GM08714 (cell line): ENCODE measurements at regions not wholly inside any gene's neighbourhood (a gene's known extent, or its start where the extent isn't known, plus 50 kb on each side); places are given as distances from the start of the nearest gene placed in this dataset.

Source experiments
- H3K4me3 ChIP-seq: fragments of 200-500 bp; sonication (Bioruptor generic); 2 replicates; pipeline ENCODE4 v1.5.1; 2014; ENCODE audit warnings: mild to moderate bottlenecking, low read length, inconsistent platforms
- ZNF274 ChIP-seq: IDR thresholded peaks from 2 replicates; pipeline ENCODE4 v1.6.1; 2012; ENCODE audit warnings: mild to moderate bottlenecking, low read depth, low read length

DNA sequence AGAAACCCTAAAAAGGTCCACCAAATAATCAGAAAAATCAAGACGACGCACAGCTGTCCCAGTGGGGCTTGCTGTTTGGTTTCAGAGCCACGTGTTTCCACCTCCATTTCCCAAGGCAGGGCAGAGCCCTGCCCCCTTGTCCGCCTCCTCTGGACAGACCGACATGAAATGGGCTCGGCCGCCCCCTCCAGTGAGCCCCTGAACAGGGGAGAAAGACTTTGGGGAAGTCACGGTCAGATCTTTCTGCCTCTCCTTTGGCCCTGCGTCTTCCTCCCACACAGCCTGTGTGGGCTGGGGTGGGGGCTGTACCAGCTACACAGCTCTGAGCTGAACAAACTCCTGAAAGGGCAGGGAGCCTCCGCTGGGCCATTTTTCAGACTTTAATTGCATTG lies 230.7 kb downstream of the ENGASE start:
- no peak overlapping the region for H3K4me3 ChIP-seq
- TF ChIP-seq ZNF274: no peak

DNA sequence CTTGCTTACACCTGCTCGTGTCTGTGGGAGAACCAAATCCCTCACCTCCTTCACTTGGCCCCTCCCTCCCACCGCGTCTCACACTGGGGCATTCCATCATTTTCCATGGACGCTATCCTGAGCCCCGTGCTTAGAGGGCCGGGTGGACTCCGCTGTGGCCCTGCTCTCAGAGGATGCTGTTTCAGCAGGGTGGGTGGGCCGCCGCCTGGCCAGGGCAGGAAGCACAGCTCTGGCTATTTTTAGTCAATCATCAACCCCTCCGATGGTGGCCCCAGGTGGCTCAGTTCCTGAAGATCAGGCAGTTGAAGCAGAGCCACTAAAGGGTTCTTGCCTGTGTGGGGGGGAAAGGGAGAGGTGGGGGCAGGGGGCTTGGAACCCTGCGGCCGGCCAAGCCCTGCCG lies 230.3 kb downstream of the ENGASE start:
- no peak overlapping the region for H3K4me3 ChIP-seq
- TF ChIP-seq ZNF274: no peak

DNA sequence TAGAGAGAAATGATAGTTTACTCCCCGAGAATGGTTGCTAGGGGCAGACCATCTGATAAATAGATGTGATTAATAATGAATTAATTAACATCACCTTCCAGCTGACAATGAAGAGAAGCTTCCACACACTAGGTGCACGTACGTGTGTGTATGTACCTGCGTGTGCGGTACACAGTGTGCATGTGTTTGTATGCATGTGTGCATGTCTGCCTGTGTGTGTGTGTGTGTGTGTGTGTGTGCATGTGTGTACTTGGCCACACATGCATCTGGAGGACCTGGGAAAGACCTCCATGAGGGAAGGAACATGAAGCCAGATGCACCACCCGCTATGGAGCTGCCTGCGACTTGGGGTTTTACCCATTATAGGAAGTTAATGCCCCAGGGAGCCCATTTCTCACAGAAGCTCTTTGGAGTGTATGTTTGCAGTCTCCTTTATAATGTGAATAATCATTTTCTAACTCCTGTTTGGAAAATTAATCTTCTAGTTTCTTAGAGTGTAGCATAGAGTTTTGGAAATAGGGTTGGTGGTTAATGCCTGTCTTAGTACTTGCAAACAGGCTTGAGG lies 229.1 kb downstream of the ENGASE start:
- TF ChIP-seq ZNF274: no peak

DNA sequence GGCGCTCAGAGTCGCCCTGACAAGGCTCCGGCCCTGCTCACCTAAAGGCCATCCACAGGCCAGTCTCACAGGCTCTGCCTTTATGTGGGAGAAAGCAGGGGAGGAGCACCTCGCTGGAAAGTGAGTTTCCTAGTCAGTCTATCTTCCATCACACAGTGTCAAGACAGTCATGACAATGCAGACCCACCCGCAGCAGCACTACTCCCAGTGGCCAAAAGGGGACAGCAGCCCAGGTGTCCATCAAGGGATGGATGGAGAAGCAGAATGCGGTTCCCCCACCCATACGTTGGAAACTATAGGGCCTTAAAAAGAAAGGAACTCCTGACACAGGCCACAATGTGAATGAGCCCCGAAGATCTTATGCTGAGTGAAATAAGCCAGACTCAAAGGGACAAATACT lies 226.8 kb downstream of the ENGASE start:
- TF ChIP-seq ZNF274: no peak
- H3K4me3 ChIP-seq: no peak overlapping the region

More for the DNA sequence above, 229.1 kb downstream of the ENGASE start:
- no peak overlapping the region for H3K4me3 ChIP-seq

DNA sequence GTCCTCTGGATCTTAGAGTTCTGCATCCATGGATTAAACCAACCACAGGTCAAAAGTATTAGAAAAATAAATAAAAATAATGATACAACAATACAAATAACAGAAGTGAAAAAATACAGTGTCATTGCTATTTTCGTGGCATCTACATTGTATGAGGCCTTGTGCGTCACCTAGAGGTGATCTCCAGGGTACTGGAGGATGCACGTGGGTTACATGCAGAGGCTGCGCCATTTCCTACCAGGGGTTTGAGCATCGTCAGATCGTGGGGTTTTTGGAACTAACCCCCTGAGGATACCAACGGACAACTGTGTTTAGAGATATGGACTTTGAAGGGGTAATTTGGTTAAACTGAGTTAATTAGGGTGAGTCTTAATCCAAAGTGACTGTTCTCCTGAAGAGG lies 224.7 kb downstream of the ENGASE start:
- TF ChIP-seq ZNF274: no peak
- H3K4me3 ChIP-seq: no peak overlapping the region

DNA sequence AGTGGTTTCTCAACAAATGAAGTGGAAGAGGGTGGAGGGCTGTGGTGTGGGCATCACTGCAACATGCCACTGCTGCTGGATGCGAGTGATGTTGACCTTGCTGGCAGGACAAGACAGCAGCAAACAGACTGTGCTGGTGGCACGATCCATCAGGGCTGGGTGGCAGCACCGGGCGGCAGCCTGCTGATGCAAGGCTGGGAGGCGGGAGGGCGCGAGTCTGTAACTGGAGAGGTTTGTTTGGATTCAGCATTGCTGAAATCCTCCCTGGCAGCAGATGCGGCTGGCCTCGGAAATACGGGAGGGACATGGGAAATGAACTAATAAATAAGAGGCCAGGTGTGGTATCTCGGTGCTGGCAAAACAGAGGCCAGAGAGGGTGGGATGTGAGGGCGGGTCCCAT lies 224.2 kb downstream of the ENGASE start:
- no peak for TF ChIP-seq ZNF274
- H3K4me3 ChIP-seq: no peak overlapping the region

DNA sequence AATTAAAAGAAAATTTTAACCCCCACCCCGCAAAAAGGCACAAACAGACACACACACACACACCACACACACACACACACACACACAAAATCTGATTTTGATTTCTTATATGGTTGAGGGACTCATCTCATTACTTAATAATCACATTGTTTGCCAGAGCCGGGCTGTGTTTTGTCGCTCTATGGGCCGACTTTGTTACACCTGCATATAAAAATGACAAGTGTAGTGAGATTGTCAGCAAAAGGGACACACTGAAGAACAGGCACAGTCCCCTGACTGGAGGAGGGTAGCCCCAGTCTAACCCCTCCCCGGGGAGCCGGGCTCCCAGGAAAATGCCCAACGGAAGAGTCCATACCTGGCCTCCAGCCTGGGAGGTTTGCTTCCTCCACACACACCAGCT lies 221.6 kb downstream of the ENGASE start:
- no peak overlapping the region for H3K4me3 ChIP-seq
- TF ChIP-seq ZNF274: no peak

DNA sequence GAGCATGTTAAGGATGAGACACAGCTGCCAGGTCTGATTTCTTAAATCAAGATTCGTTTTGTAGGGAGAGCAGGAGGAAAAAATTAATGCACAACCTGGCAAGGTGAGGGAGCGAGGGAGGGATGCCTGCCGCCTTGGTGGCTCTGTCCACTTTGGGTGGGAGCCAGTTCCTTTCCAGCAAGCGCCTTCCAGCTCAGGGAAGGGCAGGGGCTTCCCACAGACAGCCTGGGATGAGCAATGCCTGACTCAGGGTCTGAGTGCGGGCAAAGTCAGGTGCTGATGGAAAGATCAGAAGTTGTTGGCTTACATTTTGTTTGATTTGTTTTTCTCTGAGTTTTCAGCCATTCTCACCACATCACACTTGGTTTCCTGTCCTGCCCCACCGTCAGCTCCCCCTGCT lies 220.7 kb downstream of the ENGASE start:
- H3K4me3 ChIP-seq: no peak overlapping the region
- TF ChIP-seq ZNF274: no peak

DNA sequence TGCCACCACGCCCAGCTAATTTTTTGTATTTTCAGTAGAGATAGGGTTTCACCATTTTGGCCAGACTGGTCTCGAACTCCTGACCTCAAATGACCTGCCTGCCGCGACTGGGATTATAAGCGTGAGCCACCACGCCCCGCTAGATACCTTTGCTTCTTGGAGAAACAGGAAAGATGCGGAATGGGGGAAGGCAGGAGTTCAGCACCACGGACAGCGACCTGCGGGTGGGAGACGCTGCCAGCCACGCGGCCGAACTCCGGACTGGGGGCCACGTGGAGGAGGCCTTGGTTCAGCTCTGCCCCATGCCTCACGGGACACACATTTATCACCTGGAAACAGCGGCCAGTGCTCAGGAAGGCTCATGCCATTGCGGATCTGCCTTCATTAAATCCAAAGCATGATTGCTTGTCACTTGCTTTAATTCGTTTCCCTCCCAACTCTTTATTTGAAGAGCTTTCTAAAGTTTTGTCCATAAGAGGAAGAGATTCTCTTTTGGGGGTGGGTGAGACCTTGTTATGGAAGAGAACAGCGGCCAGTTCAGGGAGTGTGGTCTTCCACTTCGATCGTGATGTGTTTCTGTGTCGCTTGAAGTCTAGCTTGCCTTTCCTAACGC lies 219.9 kb downstream of the ENGASE start:
- no peak overlapping the region for H3K4me3 ChIP-seq
- TF ChIP-seq ZNF274: no peak

DNA sequence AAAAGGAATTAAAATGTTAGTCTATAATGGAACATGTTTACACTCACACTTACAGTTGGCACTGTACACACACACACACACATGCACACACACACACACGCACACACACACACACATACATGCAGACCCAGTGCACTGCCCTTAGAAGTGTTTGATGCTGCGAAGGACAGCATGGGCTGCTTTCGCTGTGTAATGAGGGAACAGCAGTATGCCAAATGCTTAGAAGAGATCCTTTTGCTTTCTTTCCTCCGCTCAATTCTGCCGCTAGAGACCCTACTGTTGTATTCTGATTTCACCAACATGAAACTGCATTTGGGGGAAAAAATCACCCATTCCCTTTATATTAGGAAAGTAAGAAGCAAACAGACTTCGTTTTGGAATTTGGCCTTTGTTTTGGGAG lies 217.9 kb downstream of the ENGASE start:
- no peak for TF ChIP-seq ZNF274
- H3K4me3 ChIP-seq: no peak overlapping the region

DNA sequence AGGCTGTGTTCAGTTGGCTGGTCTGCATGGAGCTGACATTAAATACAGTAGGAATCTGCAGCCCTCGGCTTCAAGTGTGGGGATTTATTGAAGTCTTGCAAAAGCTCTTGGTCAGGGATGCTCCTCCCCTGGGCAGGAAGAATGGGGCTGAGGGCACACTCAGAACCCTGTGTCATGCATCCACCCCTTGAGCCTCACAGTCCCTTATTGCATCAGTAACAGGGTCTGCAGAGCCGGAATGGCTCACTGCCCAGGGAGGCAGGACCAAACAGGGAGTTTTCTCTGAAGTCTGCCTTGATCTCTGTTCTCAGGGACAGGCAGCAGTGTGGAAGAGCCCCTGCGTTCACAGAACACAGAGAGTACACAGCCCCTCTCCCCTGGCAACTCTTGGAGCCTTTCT lies 216.8 kb downstream of the ENGASE start:
- TF ChIP-seq ZNF274: no peak
- H3K4me3 ChIP-seq: no peak overlapping the region

DNA sequence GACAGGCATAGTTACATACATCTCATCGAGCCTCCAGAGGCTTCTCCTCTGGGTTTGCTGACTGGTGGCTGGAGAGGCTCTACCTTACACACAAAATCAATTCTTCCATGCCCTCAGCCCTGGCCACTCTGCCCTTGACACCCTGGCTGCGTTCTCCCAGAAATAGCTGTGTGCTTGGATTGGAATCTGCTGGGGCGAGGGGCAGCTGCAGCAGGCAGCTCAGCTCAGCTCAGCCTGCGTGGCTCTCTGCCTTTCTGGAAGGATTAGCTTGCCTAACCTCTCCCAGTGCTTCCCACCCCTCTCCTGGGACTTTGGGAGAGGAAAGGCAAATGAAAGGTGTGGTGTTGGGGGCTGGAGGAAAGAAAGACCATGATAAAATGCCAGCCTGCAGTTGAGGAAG lies 216.1 kb downstream of the ENGASE start:
- no peak overlapping the region for H3K4me3 ChIP-seq
- TF ChIP-seq ZNF274: no peak

DNA sequence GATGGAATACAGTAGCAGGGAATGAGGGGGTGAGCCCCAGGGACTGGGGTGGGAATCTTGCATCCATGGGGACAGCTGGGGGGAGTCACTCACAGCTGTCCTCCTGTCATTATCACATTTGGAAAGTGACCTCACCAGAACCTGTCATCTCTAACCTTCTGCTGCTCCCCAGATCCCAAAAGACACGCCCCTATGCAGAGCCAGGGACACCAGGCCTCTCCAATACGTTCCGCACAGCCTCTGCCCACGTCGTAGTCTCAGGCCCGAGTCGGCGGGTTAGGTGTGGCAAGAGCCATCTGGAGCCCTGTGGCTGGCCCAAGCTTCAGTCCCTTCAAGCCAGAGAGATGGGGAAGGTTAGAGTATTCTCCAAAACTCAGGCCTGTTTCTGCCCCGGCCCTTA lies 214.3 kb downstream of the ENGASE start:
- no peak for TF ChIP-seq ZNF274
- H3K4me3 ChIP-seq: no peak overlapping the region

DNA sequence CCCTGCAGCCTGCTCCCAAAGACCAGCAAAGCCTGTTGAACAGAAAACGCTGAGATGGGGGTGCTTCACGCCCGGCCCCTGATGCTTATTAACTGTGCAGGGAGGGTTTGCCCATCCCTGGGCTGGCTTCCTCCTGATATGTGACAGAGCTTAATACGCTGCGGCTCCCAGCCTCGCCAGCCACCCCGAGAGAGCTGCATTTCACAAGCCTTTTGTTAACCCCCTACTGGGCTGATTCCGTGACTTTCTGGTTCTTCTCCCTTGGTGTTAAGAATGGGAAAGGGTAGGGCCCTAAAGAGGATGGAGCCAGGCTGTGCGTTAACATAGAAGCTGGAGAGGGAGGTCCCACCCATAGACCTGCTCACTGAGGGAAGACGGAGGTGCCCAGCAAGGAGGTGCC lies 211.8 kb downstream of the ENGASE start:
- H3K4me3 ChIP-seq: no peak overlapping the region

DNA sequence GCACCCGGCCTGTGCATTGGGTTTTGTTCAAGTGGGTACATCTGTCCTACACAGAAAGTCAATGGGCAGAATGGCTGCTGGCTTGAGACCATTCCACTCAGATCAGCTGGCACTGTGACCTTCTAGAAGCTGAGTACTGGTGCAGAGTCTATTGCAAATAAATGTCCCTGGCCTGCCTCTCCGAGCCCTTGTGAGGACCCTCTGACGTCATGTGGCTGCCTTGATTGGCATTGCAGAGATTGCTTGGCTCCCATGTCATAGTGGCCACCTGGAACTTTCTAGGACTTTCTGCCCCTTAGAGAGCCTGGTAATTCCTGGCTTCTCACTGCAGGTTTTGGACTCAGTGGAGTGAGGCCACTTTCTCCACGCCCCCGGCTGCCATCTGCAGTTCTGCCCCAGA lies 211.3 kb downstream of the ENGASE start:
- TF ChIP-seq ZNF274: no peak

More for the DNA sequence above, 211.8 kb downstream of the ENGASE start:
- TF ChIP-seq ZNF274: no peak

DNA sequence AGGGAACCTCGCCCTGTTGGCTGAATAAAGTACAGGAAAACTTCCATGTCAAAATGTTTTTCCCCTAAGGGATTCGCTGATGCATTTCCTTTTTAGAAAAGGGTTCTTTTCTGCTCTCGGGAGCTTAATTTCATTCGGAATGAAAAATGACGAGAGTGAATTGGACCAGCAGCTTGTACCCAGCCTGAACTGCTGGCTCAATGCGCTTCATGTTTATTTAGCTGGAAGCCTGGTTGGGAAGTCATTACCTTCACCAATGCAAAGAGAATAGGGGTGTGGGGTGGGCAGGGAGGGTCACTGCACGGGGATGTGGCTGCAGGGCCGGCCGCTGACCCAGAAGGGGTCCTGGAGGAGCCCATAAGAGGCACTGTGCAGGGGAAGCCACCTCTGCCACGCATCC lies 207.7 kb downstream of the ENGASE start:
- TF ChIP-seq ZNF274: no peak
- no peak overlapping the region for H3K4me3 ChIP-seq

More for the DNA sequence above, 211.3 kb downstream of the ENGASE start:
- H3K4me3 ChIP-seq: no peak overlapping the region
